ENCODE measurements at regions not wholly inside any gene's neighbourhood (a gene's known extent, or its start where the extent isn't known, plus 50 kb on each side); places are given as distances from the start of the nearest gene placed in this dataset.
A peak's percentile ranks its signal among the peaks of the same experiment; 100 is the strongest.

- Histone ChIP-seq H3K36me3 (no peaks in the 10 kb centered on the region), H3K4me1 (no peaks in the 10 kb centered on the region), H3K9me3 (no peaks in the 10 kb centered on the region), H3K27me3 (no peaks in the 10 kb centered on the region), H3K4me3 (no peak overlapping the region), H3K27ac (no peak overlapping the region)
- no peak for TF ChIP-seq POLR2AphosphoS5 (IDR thresholded peaks at IDR 0.05; ENCODE audit: insufficient read depth in 1 of 2, low read depth in 1 of 2)
- TF ChIP-seq POLR2A (IDR thresholded peaks at IDR 0.05) = no peak
- TF ChIP-seq, protein P1, sequence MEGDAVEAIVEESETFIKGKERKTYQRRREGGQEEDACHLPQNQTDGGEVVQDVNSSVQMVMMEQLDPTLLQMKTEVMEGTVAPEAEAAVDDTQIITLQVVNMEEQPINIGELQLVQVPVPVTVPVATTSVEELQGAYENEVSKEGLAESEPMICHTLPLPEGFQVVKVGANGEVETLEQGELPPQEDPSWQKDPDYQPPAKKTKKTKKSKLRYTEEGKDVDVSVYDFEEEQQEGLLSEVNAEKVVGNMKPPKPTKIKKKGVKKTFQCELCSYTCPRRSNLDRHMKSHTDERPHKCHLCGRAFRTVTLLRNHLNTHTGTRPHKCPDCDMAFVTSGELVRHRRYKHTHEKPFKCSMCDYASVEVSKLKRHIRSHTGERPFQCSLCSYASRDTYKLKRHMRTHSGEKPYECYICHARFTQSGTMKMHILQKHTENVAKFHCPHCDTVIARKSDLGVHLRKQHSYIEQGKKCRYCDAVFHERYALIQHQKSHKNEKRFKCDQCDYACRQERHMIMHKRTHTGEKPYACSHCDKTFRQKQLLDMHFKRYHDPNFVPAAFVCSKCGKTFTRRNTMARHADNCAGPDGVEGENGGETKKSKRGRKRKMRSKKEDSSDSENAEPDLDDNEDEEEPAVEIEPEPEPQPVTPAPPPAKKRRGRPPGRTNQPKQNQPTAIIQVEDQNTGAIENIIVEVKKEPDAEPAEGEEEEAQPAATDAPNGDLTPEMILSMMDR (IDR thresholded peaks at IDR 0.05) = no peak
- intact Hi-C loops (cut with DNase I) = loop anchor here (5.0 kb wide), 1 partner anchor 1518 kb away; no protein-coding TSS in a partner anchor
- DNase-seq (ENCODE audit: extremely low spot score in 2 of 2) = no peak
Measured at GRCh38 chr6:132194529-132194928, 206.7 kb downstream of the MOXD1 start.

- H3K27ac ChIP-seq = no peak overlapping the region
- H3K27me3 ChIP-seq = no peaks in the 10 kb centered on the region
- no peak for DNase-seq (ENCODE audit: extremely low spot score in 2 of 2)
- H3K4me3 ChIP-seq = no peak overlapping the region
- no peaks in the 10 kb centered on the region for H3K36me3 ChIP-seq
- TF ChIP-seq POLR2AphosphoS5 (IDR thresholded peaks at IDR 0.05; ENCODE audit: insufficient read depth in 1 of 2, low read depth in 1 of 2) = no peak
- TF ChIP-seq, protein P1 (IDR thresholded peaks at IDR 0.05) = no peak
- TF ChIP-seq POLR2A (IDR thresholded peaks at IDR 0.05) = no peak
- intact Hi-C loops (cut with DNase I) = loop anchor here (5.0 kb wide), 1 partner anchor 1520 kb away; no protein-coding TSS in a partner anchor
- H3K4me1 ChIP-seq = no peaks in the 10 kb centered on the region
- H3K9me3 ChIP-seq = no peaks in the 10 kb centered on the region
Measured at GRCh38 chr6:132192631-132193030, 208.6 kb downstream of the MOXD1 start.

DNA sequence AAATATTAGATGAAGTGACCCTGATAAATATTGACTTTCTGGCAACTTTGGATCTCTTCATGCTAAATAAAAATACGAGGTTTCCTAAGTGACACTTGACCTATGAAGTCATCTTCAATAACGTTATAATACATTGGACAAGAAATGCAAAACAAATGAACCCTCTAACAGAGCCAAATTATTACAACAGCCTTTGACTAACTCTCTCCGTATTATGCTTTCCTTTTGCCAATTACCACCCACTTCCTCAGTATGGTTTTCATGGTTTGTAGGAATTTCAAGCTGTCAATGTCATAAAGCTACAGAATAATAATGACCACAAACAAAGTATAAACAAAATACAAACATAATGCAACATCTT is 210.5 kb downstream of the MOXD1 start:
- TF ChIP-seq POLR2AphosphoS5 (IDR thresholded peaks at IDR 0.05; ENCODE audit: insufficient read depth in 1 of 2, low read depth in 1 of 2) (no peak), POLR2A (IDR thresholded peaks at IDR 0.05) (no peak)
- TF ChIP-seq, protein P1 (IDR thresholded peaks at IDR 0.05) = no peak
- Histone ChIP-seq H3K9me3 (no peaks in the 10 kb centered on the region), H3K27me3 (no peaks in the 10 kb centered on the region), H3K36me3 (no peaks in the 10 kb centered on the region), H3K27ac (peak overlapping the region; percentile 21), H3K4me1 (no peaks in the 10 kb centered on the region), H3K4me3 (no peak overlapping the region)
- intact Hi-C loops (cut with DNase I) = loop anchor here (5.0 kb wide), 1 partner anchor 1522 kb away; no protein-coding TSS in a partner anchor
- DNase-seq (ENCODE audit: extremely low spot score in 2 of 2) = no peak

DNA sequence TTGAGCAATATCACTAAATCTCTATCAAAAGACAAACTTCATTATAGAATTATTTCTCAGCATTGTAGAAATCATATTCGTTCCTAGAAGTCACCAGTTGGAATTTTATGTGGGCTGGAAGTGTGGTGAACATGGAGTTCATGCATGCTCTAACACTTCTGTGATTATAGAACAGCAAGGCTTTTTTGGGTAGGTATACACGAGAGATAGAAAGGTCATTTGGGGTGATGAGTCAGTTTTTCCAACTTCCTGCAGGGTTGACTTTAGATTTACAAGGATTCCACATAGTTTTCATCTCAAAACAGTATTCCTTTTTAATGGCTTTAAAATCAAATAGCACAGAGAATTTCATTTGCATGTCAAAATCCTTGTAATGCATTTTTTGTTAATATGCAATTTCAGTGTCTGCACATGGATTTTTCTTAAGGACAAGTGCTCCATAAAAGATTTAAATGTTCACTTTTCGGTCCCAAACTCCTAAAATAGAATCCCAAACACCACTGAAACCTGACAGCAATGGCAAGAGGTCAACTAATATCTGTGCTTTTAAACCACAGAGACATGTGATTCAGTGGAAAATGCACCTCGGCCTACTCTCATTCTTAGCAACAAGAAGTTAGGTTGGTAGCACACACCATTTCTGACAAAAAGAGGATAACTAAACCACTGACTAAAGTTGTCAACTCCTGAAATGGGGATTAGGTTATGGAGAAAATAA is 211.0 kb downstream of the MOXD1 start:
- Histone ChIP-seq H3K27ac (peak overlapping the region; percentile 21), H3K27me3 (no peaks in the 10 kb centered on the region)

More for the DNA sequence above, 211.0 kb downstream of the MOXD1 start:
- no peak overlapping the region for H3K4me3 ChIP-seq
- H3K9me3 ChIP-seq = no peaks in the 10 kb centered on the region
- intact Hi-C loops (cut with DNase I) = loop anchor here (5.0 kb wide), 1 partner anchor 1522 kb away; no protein-coding TSS in a partner anchor
- TF ChIP-seq POLR2A (IDR thresholded peaks at IDR 0.05) = no peak
- TF ChIP-seq, protein P1 (IDR thresholded peaks at IDR 0.05) = no peak
- no peak for TF ChIP-seq POLR2AphosphoS5 (IDR thresholded peaks at IDR 0.05; ENCODE audit: insufficient read depth in 1 of 2, low read depth in 1 of 2)
- no peak for DNase-seq (ENCODE audit: extremely low spot score in 2 of 2)
- H3K36me3 ChIP-seq = no peaks in the 10 kb centered on the region
- H3K4me1 ChIP-seq = no peaks in the 10 kb centered on the region

Data from vagina (tissue), 2 donors.